ENCODE measurements at regions not wholly inside any gene's neighbourhood (a gene's known extent, or its start where the extent isn't known, plus 50 kb on each side); places are given as distances from the start of the nearest gene placed in this dataset.

GRCh38 chr4:188956566-188956965 lies 817.3 kb downstream of the TRIML1 start:
- H3K4me1 ChIP-seq: no peaks in the 10 kb centered on the region
- intact Hi-C loops (cut with DNase I; ENCODE audit: low total_unique reads): no loop called here
- no peaks in the 10 kb centered on the region for H3K36me3 ChIP-seq
- no peaks in the 10 kb centered on the region for H3K27me3 ChIP-seq
- no peak overlapping the region for H3K27ac ChIP-seq
- H3K4me3 ChIP-seq: no peak overlapping the region
- TF ChIP-seq, protein P1, sequence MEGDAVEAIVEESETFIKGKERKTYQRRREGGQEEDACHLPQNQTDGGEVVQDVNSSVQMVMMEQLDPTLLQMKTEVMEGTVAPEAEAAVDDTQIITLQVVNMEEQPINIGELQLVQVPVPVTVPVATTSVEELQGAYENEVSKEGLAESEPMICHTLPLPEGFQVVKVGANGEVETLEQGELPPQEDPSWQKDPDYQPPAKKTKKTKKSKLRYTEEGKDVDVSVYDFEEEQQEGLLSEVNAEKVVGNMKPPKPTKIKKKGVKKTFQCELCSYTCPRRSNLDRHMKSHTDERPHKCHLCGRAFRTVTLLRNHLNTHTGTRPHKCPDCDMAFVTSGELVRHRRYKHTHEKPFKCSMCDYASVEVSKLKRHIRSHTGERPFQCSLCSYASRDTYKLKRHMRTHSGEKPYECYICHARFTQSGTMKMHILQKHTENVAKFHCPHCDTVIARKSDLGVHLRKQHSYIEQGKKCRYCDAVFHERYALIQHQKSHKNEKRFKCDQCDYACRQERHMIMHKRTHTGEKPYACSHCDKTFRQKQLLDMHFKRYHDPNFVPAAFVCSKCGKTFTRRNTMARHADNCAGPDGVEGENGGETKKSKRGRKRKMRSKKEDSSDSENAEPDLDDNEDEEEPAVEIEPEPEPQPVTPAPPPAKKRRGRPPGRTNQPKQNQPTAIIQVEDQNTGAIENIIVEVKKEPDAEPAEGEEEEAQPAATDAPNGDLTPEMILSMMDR (IDR thresholded peaks at IDR 0.05): no peak
- no peaks in the 10 kb centered on the region for H3K9me3 ChIP-seq
- DNase-seq: no peak

DNA sequence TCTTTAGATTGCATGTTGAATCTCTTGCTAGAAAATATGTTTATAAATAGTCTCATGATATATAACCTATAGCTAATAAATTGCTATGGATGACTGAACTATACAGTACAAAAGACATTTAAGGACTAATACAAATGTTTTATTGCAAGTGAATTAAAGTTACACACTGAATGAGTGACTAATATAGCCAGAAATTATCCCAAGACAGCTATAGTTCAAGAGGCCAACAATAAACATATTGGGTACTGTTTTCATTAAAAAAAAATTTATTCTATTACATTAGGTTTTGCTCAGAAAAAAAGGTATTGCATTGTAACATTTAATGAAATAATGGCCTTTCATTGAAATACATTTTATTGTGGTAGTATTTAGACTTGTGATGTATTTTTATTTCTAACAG lies 819.1 kb downstream of the TRIML1 start:
- TF ChIP-seq, protein P1 (IDR thresholded peaks at IDR 0.05): no peak
- Histone ChIP-seq H3K27ac (no peak overlapping the region), H3K36me3 (no peaks in the 10 kb centered on the region), H3K4me1 (no peaks in the 10 kb centered on the region), H3K4me3 (no peak overlapping the region), H3K9me3 (no peaks in the 10 kb centered on the region), H3K27me3 (no peaks in the 10 kb centered on the region)
- DNase-seq: no peak
- intact Hi-C loops (cut with DNase I; ENCODE audit: low total_unique reads): no loop called here

- no peak for DNase-seq
- TF ChIP-seq, protein P1 (IDR thresholded peaks at IDR 0.05): no peak
- Histone ChIP-seq H3K36me3 (no peaks in the 10 kb centered on the region), H3K4me3 (no peak overlapping the region), H3K27me3 (no peaks in the 10 kb centered on the region), H3K4me1 (no peaks in the 10 kb centered on the region), H3K27ac (no peak overlapping the region), H3K9me3 (no peaks in the 10 kb centered on the region)
- intact Hi-C loops (cut with DNase I; ENCODE audit: low total_unique reads): no loop called here
Measured at GRCh38 chr4:188959424-188959823, 820.2 kb downstream of the TRIML1 start.

GRCh38 chr4:188960411-188961093 lies 821.3 kb downstream of the TRIML1 start:
- H3K36me3 ChIP-seq: no peaks in the 10 kb centered on the region
- no peak overlapping the region for H3K4me3 ChIP-seq
- H3K27me3 ChIP-seq: no peaks in the 10 kb centered on the region
- TF ChIP-seq, protein P1 (IDR thresholded peaks at IDR 0.05): no peak
- H3K4me1 ChIP-seq: no peaks in the 10 kb centered on the region
- no peaks in the 10 kb centered on the region for H3K9me3 ChIP-seq
- intact Hi-C loops (cut with DNase I; ENCODE audit: low total_unique reads): no loop called here
- no peak overlapping the region for H3K27ac ChIP-seq
- DNase-seq: no peak

DNA sequence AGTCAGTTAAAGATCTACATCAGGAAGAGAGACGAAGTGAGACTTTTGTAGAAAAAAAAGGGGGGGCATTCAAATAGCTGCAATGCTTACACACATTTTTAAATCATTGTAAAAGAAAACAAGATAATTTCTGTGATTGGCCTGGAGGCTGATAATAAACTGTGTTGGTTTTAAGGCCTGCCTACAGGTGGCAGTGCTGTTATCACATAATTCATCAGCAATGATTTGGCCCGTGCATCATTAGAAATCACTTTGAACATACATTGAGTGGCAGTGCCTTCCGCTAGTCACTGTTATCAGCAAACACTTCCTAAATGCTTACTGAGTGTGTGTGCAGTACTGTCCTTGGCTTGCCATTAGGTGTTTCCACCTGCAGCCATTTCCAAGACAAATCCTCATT lies 831.9 kb downstream of the TRIML1 start:
- H3K36me3 ChIP-seq: no peaks in the 10 kb centered on the region
- intact Hi-C loops (cut with DNase I; ENCODE audit: low total_unique reads): no loop called here
- H3K9me3 ChIP-seq: no peaks in the 10 kb centered on the region
- H3K27me3 ChIP-seq: no peaks in the 10 kb centered on the region
- no peak overlapping the region for H3K27ac ChIP-seq
- DNase-seq: no peak
- H3K4me1 ChIP-seq: no peaks in the 10 kb centered on the region
- H3K4me3 ChIP-seq: no peak overlapping the region
- TF ChIP-seq, protein P1 (IDR thresholded peaks at IDR 0.05): no peak

DNA sequence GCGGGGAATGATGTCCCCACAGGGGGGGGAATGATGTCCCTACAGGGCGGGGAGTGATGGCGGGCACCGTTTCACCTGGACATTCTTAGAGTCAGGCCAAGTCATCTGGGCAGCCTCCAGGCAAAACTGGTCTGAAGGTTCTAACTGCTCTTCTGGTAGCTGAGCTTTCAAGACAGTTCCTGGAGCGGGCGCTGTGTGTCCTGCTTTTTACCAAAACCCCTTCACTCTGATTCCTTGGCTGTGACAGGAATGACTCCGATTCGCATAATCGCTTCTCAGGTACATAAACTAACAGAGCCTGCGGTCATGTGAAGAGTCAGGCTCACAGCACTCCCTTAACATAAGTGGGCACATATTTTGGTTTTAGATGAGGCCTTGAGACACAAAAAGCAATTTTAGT lies 836.0 kb downstream of the TRIML1 start:
- H3K36me3 ChIP-seq: no peaks in the 10 kb centered on the region
- no peak overlapping the region for H3K4me3 ChIP-seq
- TF ChIP-seq, protein P1 (IDR thresholded peaks at IDR 0.05): no peak
- no peaks in the 10 kb centered on the region for H3K9me3 ChIP-seq
- no peak overlapping the region for H3K27ac ChIP-seq
- intact Hi-C loops (cut with DNase I; ENCODE audit: low total_unique reads): no loop called here
- DNase-seq: no peak
- H3K4me1 ChIP-seq: no peaks in the 10 kb centered on the region
- H3K27me3 ChIP-seq: no peaks in the 10 kb centered on the region
